Body of pancreas (tissue), 4 donors: ENCODE measurements at regions not wholly inside any gene's neighbourhood (a gene's known extent, or its start where the extent isn't known, plus 50 kb on each side); places are given as distances from the start of the nearest gene placed in this dataset.

Experiments
- ATAC-seq: fragments of 150-250 bp; one replicate; pipeline ENCODE4 v1.9.1; 2016
- DNase-seq, 4 donors: peaks; one replicate each; pipeline ENCODE4 v3.0.0-alpha.2; 2019
- H3K27ac ChIP-seq, 4 donors: fragments of 200-600 bp; sonication (generic); 1 replicate in 3 of 4; 2 replicates in 1 of 4; pipeline versions ENCODE4 v1.5.1 to v1.6.1; 2016 to 2019; ENCODE audit warnings: mild to moderate bottlenecking in 1 of 4, mixed read lengths in 1 of 4, moderate library complexity in 1 of 4
- H3K27me3 ChIP-seq, 2 donors: fragments of 200-600 bp; sonication (generic); one replicate each; pipeline ENCODE4 v1.6.0; 2016; ENCODE audit warnings: mild to moderate bottlenecking in 1 of 2
- H3K36me3 ChIP-seq, 2 donors: fragments of 200-600 bp; sonication (generic); replicated peaks in 1 of 2; 2 replicates each; pipeline ENCODE4 v1.5.1; 2016; ENCODE audit warnings: low read depth in 2 of 2; ENCODE audit not compliant: insufficient read depth in 1 of 2
- H3K4me1 ChIP-seq: fragments of 200-600 bp; sonication (generic); one replicate; pipeline ENCODE4 v1.6.0; 2016
- H3K4me3 ChIP-seq, 2 donors: fragments of 200-600 bp; sonication (generic); 1 replicate in 1 of 2; 2 replicates in 1 of 2; pipeline ENCODE4 v1.5.1; 2016 to 2019
- H3K9me3 ChIP-seq, 3 donors: fragments of 200-600 bp; sonication (generic); 1 replicate in 2 of 3; 2 replicates in 1 of 3; pipeline ENCODE4 v1.5.1; 2016
- CTCF ChIP-seq, 7 experiments: fragments of 450-650 bp in 4 of 7; fragments of 200-600 bp in 3 of 7; sonication (generic) in 3 of 7; IDR thresholded peaks; one replicate each; pipeline ENCODE4 v1.5.1; 2016 to 2019; ENCODE audit warnings: antibody characterized with exemption in 7 of 7
- POLR2A ChIP-seq, 3 donors: fragments of 450-650 bp; IDR thresholded peaks; one replicate each; pipeline ENCODE4 v1.6.1; 2016; ENCODE audit warnings: antibody characterized with exemption in 3 of 3, mild to moderate bottlenecking in 2 of 3
- WGBS, 2 donors: methylation state at CpG; one replicate each; pipeline ENCODE4 v1.1.5; 2017; 5-methylcytosine and 5-hydroxymethylcytosine counted together
- intact Hi-C: fragments of 100-400 bp; cut with DNase I; formaldehyde crosslinking; loops from one replicate; pipeline ENCODE4 v1.15.1; 2023

GRCh38 chr6:114592506-114592905 is 249.7 kb upstream of the HS3ST5 start:
- Histone ChIP-seq H3K36me3 (no peaks in the 10 kb centered on the region), H3K4me1 (no peaks in the 10 kb centered on the region), H3K27me3 (no peaks in the 10 kb centered on the region), H3K4me3 (no peak overlapping the region), H3K27ac (no peak overlapping the region), H3K9me3 (no peaks in the 10 kb centered on the region)
- 66 to 67% methylated on average over 4 of the region's 4 CpGs for WGBS, 2 donors
- ATAC-seq (no peak), DNase-seq (no peak)
- intact Hi-C loops = no loop called here
- no peak for TF ChIP-seq POLR2A (IDR thresholded peaks at IDR 0.05)
- TF ChIP-seq CTCF (IDR thresholded peaks at IDR 0.05) = no peak

GRCh38 chr6:114588726-114589125 is 245.9 kb upstream of the HS3ST5 start:
- DNase-seq = no peak
- Histone ChIP-seq H3K9me3 (no peaks in the 10 kb centered on the region), H3K4me1 (no peaks in the 10 kb centered on the region), H3K27ac (no peak overlapping the region), H3K36me3 (no peaks in the 10 kb centered on the region), H3K4me3 (no peak overlapping the region), H3K27me3 (no peaks in the 10 kb centered on the region)
- intact Hi-C loops = no loop called here
- ATAC-seq = no peak
- TF ChIP-seq POLR2A (IDR thresholded peaks at IDR 0.05) = no peak
- no peak for TF ChIP-seq CTCF (IDR thresholded peaks at IDR 0.05)
- whole genome bisulfite sequencing, 2 donors = 62 to 65% methylated on average over 5 of the region's 5 CpGs

GRCh38 chr6:114586298-114586697 is 243.5 kb upstream of the HS3ST5 start:
- no peak for ATAC-seq
- Histone ChIP-seq H3K9me3 (no peaks in the 10 kb centered on the region), H3K36me3 (no peaks in the 10 kb centered on the region), H3K27ac (no peak overlapping the region), H3K27me3 (no peaks in the 10 kb centered on the region), H3K4me3 (no peak overlapping the region), H3K4me1 (no peaks in the 10 kb centered on the region)
- 35 to 43% methylated on average over 2 of the region's 2 CpGs for WGBS, 2 donors
- DNase-seq = no peak
- TF ChIP-seq CTCF (IDR thresholded peaks at IDR 0.05) (no peak), POLR2A (IDR thresholded peaks at IDR 0.05) (no peak)
- intact Hi-C loops = no loop called here

GRCh38 chr6:114581293-114581692 is 238.5 kb upstream of the HS3ST5 start:
- Histone ChIP-seq H3K27ac (no peak overlapping the region), H3K9me3 (no peaks in the 10 kb centered on the region), H3K36me3 (no peaks in the 10 kb centered on the region), H3K4me3 (no peak overlapping the region), H3K4me1 (no peaks in the 10 kb centered on the region), H3K27me3 (no peaks in the 10 kb centered on the region)
- intact Hi-C loops = no loop called here
- ATAC-seq (no peak), DNase-seq (no peak)
- 50 to 66% methylated on average over 2 of the region's 2 CpGs for WGBS, 2 donors
- TF ChIP-seq CTCF (IDR thresholded peaks at IDR 0.05) (no peak), POLR2A (IDR thresholded peaks at IDR 0.05) (no peak)

GRCh38 chr6:114580882-114581281 is 238.1 kb upstream of the HS3ST5 start:
- Histone ChIP-seq H3K27me3 (no peaks in the 10 kb centered on the region), H3K4me1 (no peaks in the 10 kb centered on the region), H3K9me3 (no peaks in the 10 kb centered on the region), H3K36me3 (no peaks in the 10 kb centered on the region), H3K27ac (no peak overlapping the region), H3K4me3 (no peak overlapping the region)
- WGBS, 2 donors = 65 to 76% methylated on average over 3 of the region's 3 CpGs
- no peak for ATAC-seq
- intact Hi-C loops = no loop called here
- TF ChIP-seq POLR2A (IDR thresholded peaks at IDR 0.05) (no peak), CTCF (IDR thresholded peaks at IDR 0.05) (no peak)
- DNase-seq = no peak
